Nephron progenitor cell (in vitro differentiated cells): ENCODE measurements at regions not wholly inside any gene's neighbourhood (a gene's known extent, or its start where the extent isn't known, plus 50 kb on each side); places are given as distances from the start of the nearest gene placed in this dataset.

Experiments used
- DNase-seq: peaks from one replicate; pipeline ENCODE4 v3.0.0; 2021
- H3K27ac Mint-ChIP-seq: 2 replicates; pipeline ENCODE4 v1.8.0; 2021; ENCODE audit warnings: mild to moderate bottlenecking, moderate library complexity, mixed read lengths
- H3K27me3 Mint-ChIP-seq: 2 replicates; pipeline ENCODE4 v1.8.0; 2021; ENCODE audit warnings: mild to moderate bottlenecking, low read depth, mixed read lengths; ENCODE audit not compliant: poor library complexity
- H3K36me3 Mint-ChIP-seq: 2 replicates; pipeline ENCODE4 v1.8.0; 2021; ENCODE audit warnings: low read depth, mixed read lengths
- H3K4me1 Mint-ChIP-seq: 2 replicates; pipeline ENCODE4 v1.8.0; 2021; ENCODE audit warnings: mixed read lengths
- H3K4me3 Mint-ChIP-seq: 2 replicates; pipeline ENCODE4 v1.8.0; 2021; ENCODE audit warnings: mild to moderate bottlenecking, moderate library complexity, mixed read lengths
- H3K9me3 Mint-ChIP-seq: 2 replicates; pipeline ENCODE4 v1.8.0; 2021; ENCODE audit warnings: mild to moderate bottlenecking, moderate library complexity, mixed read lengths
- TF ChIP-seq, protein P1 (sequence below): fragments of 200-600 bp; sonication (generic); IDR thresholded peaks from 2 replicates; pipeline ENCODE4 v1.5.0; 2021; ENCODE audit warnings: antibody characterized with exemption

GRCh38 chr2:209324281-209324680, 99.6 kb upstream of the MAP2 start:
- DNase-seq, result no peak
- no peaks in the 10 kb centered on the region for H3K27me3 Mint-ChIP-seq
- TF ChIP-seq, protein P1, sequence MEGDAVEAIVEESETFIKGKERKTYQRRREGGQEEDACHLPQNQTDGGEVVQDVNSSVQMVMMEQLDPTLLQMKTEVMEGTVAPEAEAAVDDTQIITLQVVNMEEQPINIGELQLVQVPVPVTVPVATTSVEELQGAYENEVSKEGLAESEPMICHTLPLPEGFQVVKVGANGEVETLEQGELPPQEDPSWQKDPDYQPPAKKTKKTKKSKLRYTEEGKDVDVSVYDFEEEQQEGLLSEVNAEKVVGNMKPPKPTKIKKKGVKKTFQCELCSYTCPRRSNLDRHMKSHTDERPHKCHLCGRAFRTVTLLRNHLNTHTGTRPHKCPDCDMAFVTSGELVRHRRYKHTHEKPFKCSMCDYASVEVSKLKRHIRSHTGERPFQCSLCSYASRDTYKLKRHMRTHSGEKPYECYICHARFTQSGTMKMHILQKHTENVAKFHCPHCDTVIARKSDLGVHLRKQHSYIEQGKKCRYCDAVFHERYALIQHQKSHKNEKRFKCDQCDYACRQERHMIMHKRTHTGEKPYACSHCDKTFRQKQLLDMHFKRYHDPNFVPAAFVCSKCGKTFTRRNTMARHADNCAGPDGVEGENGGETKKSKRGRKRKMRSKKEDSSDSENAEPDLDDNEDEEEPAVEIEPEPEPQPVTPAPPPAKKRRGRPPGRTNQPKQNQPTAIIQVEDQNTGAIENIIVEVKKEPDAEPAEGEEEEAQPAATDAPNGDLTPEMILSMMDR, result no peak
- no peaks in the 10 kb centered on the region for H3K36me3 Mint-ChIP-seq
- no peaks in the 10 kb centered on the region for H3K9me3 Mint-ChIP-seq
- H3K27ac Mint-ChIP-seq, result no peak overlapping the region
- H3K4me1 Mint-ChIP-seq, result no peaks in the 10 kb centered on the region
- no peak overlapping the region for H3K4me3 Mint-ChIP-seq

DNA sequence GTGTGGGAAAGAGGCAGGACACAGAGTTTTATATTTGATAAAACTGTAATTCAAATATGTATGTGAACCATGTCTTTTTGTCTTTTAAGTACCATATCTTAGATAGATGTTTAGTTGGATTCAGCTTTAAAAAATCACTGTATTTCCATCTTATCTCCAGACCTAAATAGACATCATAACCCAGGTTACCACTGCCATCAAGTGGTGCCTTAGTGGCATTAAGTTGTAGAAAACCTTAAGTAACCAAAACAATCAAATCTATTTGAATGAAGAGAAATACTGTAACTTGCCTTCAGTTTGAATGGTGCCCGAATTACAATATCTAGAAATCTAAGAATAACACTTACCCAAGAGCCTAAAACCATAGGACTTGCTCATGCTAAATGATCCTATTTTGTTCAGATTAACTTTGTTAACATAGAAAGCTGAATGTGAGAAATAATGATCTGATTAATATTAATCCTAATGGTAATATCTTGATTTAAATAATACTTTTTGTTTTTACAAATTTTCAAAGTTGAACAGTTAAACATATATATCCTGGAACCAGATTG, 92.5 kb upstream of the MAP2 start:
- no peaks in the 10 kb centered on the region for H3K36me3 Mint-ChIP-seq
- H3K4me1 Mint-ChIP-seq, result no peaks in the 10 kb centered on the region
- no peaks in the 10 kb centered on the region for H3K27me3 Mint-ChIP-seq
- no peaks in the 10 kb centered on the region for H3K9me3 Mint-ChIP-seq
- no peak overlapping the region for H3K27ac Mint-ChIP-seq
- no peak for DNase-seq
- TF ChIP-seq, protein P1, result peak; percentile 39
- no peak overlapping the region for H3K4me3 Mint-ChIP-seq

- no peak overlapping the region for H3K4me3 Mint-ChIP-seq
- no peaks in the 10 kb centered on the region for H3K9me3 Mint-ChIP-seq
- no peaks in the 10 kb centered on the region for H3K4me1 Mint-ChIP-seq
- no peaks in the 10 kb centered on the region for H3K36me3 Mint-ChIP-seq
- DNase-seq, result peak; percentile 63
- H3K27ac Mint-ChIP-seq, result no peak overlapping the region
- TF ChIP-seq, protein P1, result peak; percentile 90
- peaks cover 6% of the 10 kb centered on the region for H3K27me3 Mint-ChIP-seq
Observed at GRCh38 chr2:209334188-209335017, 89.4 kb upstream of the MAP2 start.

- Mint-ChIP-seq H3K4me3 (no peak overlapping the region), H3K27ac (no peak overlapping the region), H3K4me1 (no peaks in the 10 kb centered on the region), H3K9me3 (no peaks in the 10 kb centered on the region), H3K27me3 (peaks cover 6% of the 10 kb centered on the region), H3K36me3 (no peaks in the 10 kb centered on the region)
- no peak for DNase-seq
- TF ChIP-seq, protein P1, result no peak
Observed at GRCh38 chr2:209340522-209340921, 83.3 kb upstream of the MAP2 start.

- no peaks in the 10 kb centered on the region for H3K27me3 Mint-ChIP-seq
- no peak overlapping the region for H3K27ac Mint-ChIP-seq
- no peaks in the 10 kb centered on the region for H3K9me3 Mint-ChIP-seq
- no peaks in the 10 kb centered on the region for H3K4me1 Mint-ChIP-seq
- no peaks in the 10 kb centered on the region for H3K36me3 Mint-ChIP-seq
- no peak overlapping the region for H3K4me3 Mint-ChIP-seq
- DNase-seq, result no peak
- TF ChIP-seq, protein P1, result no peak
Observed at GRCh38 chr2:209344349-209344748, 79.5 kb upstream of the MAP2 start.

- H3K36me3 Mint-ChIP-seq, result no peaks in the 10 kb centered on the region
- H3K4me1 Mint-ChIP-seq, result peaks cover 6% of the 10 kb centered on the region
- DNase-seq, result no peak
- H3K27ac Mint-ChIP-seq, result no peak overlapping the region
- TF ChIP-seq, protein P1, result no peak
- H3K27me3 Mint-ChIP-seq, result no peaks in the 10 kb centered on the region
- H3K9me3 Mint-ChIP-seq, result no peaks in the 10 kb centered on the region
- H3K4me3 Mint-ChIP-seq, result no peak overlapping the region
Observed at GRCh38 chr2:209348433-209348832, 75.4 kb upstream of the MAP2 start.
